Ovary (tissue), 7 donors: ENCODE measurements at regions not wholly inside any gene's neighbourhood (a gene's known extent, or its start where the extent isn't known, plus 50 kb on each side); places are given as distances from the start of the nearest gene placed in this dataset.

ENCODE experiments used
- DNase-seq, 5 donors: peaks; one replicate each; pipeline ENCODE4 v3.0.0-alpha.2; 2019 to 2020
- H3K27ac ChIP-seq, 2 donors: fragments of 200-600 bp; one replicate each; pipeline versions ENCODE4 v1.5.1 to v1.8.0; 2019 to 2022
- H3K27me3 ChIP-seq: fragments of 200-600 bp; one replicate; pipeline ENCODE4 v1.8.0; 2022
- H3K36me3 ChIP-seq: fragments of 200-600 bp; sonication (generic); one replicate; pipeline ENCODE4 v1.5.1; 2019
- H3K4me1 ChIP-seq: one replicate; pipeline ENCODE4 v1.8.1; 2013; ENCODE audit warnings: mild to moderate bottlenecking, moderate library complexity; ENCODE audit not compliant: insufficient read depth
- H3K4me3 ChIP-seq: fragments of 200-600 bp; sonication (generic); one replicate; pipeline ENCODE4 v1.5.1; 2017
- H3K9me3 ChIP-seq, 2 donors: fragments of 200-600 bp in 1 of 2; sonication (generic) in 1 of 2; one replicate each; pipeline versions ENCODE4 v1.5.1 to v1.8.1; 2013 to 2019; ENCODE audit warnings: mild to moderate bottlenecking in 1 of 2, moderate library complexity in 1 of 2
- EP300 ChIP-seq: sonication (generic); formaldehyde crosslinking; IDR thresholded peaks from one replicate; pipeline ENCODE4 v1.6.1; 2017; ENCODE audit warnings: antibody characterized with exemption
- POLR2A ChIP-seq: fragments of 450-650 bp; IDR thresholded peaks from one replicate; pipeline ENCODE4 v1.6.1; 2017; ENCODE audit warnings: antibody characterized with exemption, mild to moderate bottlenecking, moderate library complexity
- WGBS, 3 donors: extraction: QIAGEN DNeasy Blood & Tissue Kit in 1 of 3; methylation state at CpG; one replicate each; pipeline versions ENCODE4 v1.1.5 to v1.1.7; 2013 to 2017; 5-methylcytosine and 5-hydroxymethylcytosine counted together
- intact Hi-C, 4 donors: fragments of 100-400 bp; cut with DNase I; formaldehyde crosslinking; loops; one replicate each; pipeline versions ENCODE4 v1.11.0 to v1.15.1; 2022 to 2023
- TF ChIP-seq, protein P1 (sequence below), 3 donors: fragments of 450-650 bp in 2 of 3; fragments of 200-600 bp in 1 of 3; IDR thresholded peaks; one replicate each; pipeline versions ENCODE4 v1.5.1 to v1.8.0; 2016 to 2022; ENCODE audit warnings: antibody characterized with exemption in 3 of 3, mild to moderate bottlenecking in 1 of 3
- donor health status: DM: no; HTN: no; CAD: no; lungs with moderate emphysema.
- donor health status: DM: no; HTN: no; CAD: no.
- donor health status: Bipolar disorder and iron deficiency.
- donor health status: DM: no; HTN: no; CAD: no.
- donor health status: DM: yes; HTN: yes; CAD: no.

DNA sequence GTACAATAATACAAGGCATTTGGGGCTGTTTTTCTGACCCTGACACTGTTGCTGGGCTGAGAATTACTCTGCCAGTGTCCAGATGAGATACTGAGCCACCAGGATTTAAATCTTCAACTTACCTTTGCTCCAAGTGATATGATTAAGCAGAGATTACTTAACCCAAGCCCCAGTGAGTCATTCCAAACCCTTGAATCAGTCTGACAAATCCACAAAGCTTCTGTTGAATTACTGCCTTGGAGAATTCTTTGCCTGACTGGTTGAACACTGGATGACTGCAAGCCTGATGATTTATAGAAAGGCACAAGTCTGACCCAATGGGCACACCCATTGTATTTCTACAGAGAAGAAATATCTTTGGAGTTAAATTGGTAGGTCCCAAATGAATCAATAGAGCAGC, 88.2 kb upstream of the TSC22D2 start:
- TF ChIP-seq EP300, result no peak
- TF ChIP-seq, protein P1, sequence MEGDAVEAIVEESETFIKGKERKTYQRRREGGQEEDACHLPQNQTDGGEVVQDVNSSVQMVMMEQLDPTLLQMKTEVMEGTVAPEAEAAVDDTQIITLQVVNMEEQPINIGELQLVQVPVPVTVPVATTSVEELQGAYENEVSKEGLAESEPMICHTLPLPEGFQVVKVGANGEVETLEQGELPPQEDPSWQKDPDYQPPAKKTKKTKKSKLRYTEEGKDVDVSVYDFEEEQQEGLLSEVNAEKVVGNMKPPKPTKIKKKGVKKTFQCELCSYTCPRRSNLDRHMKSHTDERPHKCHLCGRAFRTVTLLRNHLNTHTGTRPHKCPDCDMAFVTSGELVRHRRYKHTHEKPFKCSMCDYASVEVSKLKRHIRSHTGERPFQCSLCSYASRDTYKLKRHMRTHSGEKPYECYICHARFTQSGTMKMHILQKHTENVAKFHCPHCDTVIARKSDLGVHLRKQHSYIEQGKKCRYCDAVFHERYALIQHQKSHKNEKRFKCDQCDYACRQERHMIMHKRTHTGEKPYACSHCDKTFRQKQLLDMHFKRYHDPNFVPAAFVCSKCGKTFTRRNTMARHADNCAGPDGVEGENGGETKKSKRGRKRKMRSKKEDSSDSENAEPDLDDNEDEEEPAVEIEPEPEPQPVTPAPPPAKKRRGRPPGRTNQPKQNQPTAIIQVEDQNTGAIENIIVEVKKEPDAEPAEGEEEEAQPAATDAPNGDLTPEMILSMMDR (IDR thresholded peaks at IDR 0.05), result no peak
- TF ChIP-seq POLR2A, result no peak
- Histone ChIP-seq H3K27me3 (no peaks in the 10 kb centered on the region), H3K4me3 (no peak overlapping the region), H3K27ac (no peak overlapping the region), H3K9me3 (no peaks in the 10 kb centered on the region), H3K36me3 (no peaks in the 10 kb centered on the region), H3K4me1 (no peaks in the 10 kb centered on the region)
- intact Hi-C loops, result no loop called here
- no peak for DNase-seq

DNA sequence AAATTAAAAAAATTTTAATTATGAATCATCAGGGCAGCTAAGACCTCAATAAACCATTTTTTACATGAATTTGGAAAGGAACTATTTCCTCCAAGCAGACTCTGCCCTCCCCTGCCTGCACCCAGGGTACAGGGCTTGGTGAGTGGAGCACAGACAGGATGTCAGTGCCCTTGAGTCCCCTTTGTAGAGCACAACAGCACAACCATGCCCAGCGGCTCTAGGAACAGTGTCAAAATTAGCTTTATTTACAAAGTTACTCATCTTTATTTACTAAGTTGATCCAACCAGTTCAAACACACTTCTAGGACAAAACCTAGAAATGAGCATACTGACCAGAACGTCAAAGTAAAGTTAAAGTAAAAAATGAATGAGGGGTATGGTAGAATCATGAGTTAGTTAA, 90.6 kb upstream of the TSC22D2 start:
- Histone ChIP-seq H3K4me1 (no peaks in the 10 kb centered on the region), H3K27me3 (no peaks in the 10 kb centered on the region), H3K4me3 (no peak overlapping the region), H3K36me3 (no peaks in the 10 kb centered on the region), H3K27ac (no peak overlapping the region), H3K9me3 (no peaks in the 10 kb centered on the region)
- TF ChIP-seq, protein P1 (IDR thresholded peaks at IDR 0.05), result no peak
- TF ChIP-seq POLR2A, result no peak
- no peak for TF ChIP-seq EP300
- 59 to 74% (median 69%) methylated on average over 2 of the region's 2 CpGs for WGBS, 3 donors
- intact Hi-C loops, result no loop called here
- DNase-seq, result no peak

DNA sequence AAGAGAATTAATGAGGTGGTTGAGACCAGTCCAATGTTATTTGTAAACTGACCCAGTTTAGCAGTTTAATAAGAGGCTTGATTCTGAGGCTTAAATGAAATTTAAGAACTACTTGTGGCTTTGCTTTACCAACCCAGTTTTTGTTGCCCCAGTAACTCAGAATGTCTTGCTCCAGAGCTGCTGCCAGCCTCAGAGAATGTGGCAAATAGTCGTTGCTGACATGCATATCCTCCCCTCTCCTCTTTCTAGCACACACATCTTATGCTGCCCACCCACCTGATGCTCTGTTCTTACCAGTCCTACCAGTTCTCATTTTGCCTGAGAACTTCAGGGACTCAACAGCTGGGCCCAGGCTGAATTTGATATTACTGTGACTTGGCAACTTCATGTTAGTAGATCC, 92.4 kb upstream of the TSC22D2 start:
- no peak for DNase-seq
- intact Hi-C loops, result no loop called here
- 41 to 59% (median 43%) methylated on average over 1 of the region's 1 CpG for WGBS, 3 donors
- Histone ChIP-seq H3K27me3 (no peaks in the 10 kb centered on the region), H3K4me1 (no peaks in the 10 kb centered on the region), H3K36me3 (no peaks in the 10 kb centered on the region), H3K27ac (no peak overlapping the region), H3K9me3 (no peaks in the 10 kb centered on the region), H3K4me3 (no peak overlapping the region)
- TF ChIP-seq EP300, result no peak
- no peak for TF ChIP-seq POLR2A
- TF ChIP-seq, protein P1 (IDR thresholded peaks at IDR 0.05), result no peak

DNA sequence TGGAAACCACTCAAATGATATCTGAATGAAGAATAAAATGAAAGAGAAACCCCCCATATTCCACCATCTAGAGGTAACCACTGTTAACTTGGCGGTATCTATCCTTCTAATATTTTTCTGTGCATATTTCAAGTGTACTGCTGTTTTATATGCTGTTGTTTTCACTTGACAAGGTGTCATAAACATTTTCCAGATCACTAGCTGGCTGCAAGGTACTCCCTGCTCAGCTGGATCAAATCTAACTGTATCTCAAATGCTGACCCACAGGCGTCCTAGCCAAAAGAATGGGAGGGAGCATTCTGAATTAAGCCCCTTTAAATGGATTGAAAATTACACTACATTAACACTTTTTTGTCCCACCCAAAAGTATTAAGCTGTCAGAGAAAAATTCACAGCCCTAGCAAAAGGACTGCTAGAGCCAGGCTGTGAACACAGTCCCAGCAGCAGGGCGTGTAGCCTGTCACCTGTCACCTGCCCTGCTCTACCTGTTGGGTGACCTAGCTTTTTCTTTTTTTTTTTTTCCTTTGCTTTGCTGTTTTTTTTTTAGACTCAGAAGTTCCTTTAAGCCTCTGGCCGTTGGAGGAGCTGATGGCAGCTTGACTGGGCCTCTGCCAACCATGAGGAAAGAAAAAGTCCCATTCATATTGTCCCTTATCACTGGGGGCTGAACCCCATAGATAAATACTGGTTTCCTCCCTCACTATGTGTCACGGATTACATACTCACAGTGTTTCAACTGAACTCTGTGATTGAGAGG, 93.7 kb upstream of the TSC22D2 start:
- Histone ChIP-seq H3K36me3 (no peaks in the 10 kb centered on the region), H3K9me3 (no peaks in the 10 kb centered on the region), H3K27me3 (no peaks in the 10 kb centered on the region), H3K4me3 (no peak overlapping the region), H3K4me1 (no peaks in the 10 kb centered on the region), H3K27ac (no peak overlapping the region)
- DNase-seq, result no peak
- TF ChIP-seq EP300, result no peak
- TF ChIP-seq, protein P1 (IDR thresholded peaks at IDR 0.05), result no peak
- TF ChIP-seq POLR2A, result no peak
- intact Hi-C loops, result no loop called here
- 40 to 60% (median 55%) methylated on average over 5 of the region's 5 CpGs for WGBS, 3 donors
